ENCODE measurements at regions not wholly inside any gene's neighbourhood (a gene's known extent, or its start where the extent isn't known, plus 50 kb on each side); places are given as distances from the start of the nearest gene placed in this dataset.

DNA sequence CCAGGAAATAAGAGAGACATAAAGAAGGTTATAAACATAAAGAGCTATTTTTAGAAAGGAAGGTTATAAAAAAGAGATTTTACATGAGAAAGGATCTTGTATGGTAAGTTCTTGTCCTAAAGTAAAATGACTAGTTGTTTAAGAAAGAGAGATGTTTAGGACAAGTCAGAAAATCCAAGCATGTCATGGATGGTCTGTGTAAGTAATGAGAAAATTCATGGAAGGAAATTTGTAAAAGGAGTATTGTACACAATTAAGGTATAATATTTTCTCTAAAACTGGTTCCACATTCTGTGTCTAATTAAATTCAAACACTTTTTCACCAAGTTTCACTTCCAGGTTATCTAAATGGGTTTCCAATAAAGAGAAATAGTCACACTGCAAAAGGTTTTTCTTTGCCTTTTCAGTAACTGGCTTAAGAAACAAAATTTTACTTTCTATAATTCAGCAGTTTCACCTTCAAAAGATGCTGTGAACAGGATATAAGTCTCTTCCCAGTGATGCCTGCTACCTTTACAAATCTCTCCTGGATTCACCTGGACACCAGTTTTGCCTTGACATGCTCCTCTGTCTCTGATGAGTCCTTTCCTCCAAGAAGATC lies 455.7 kb downstream of the ZIC1 start:
- no peak overlapping the region for H3K4me3 Mint-ChIP-seq (ENCODE audit: unreplicated experiment)
- H3K27me3 Mint-ChIP-seq (ENCODE audit: low read depth, unreplicated experiment), result no peaks in the 10 kb centered on the region
- no peak overlapping the region for H3K27ac Mint-ChIP-seq (ENCODE audit: unreplicated experiment)
- H3K36me3 Mint-ChIP-seq (ENCODE audit: low read depth, unreplicated experiment), result no peaks in the 10 kb centered on the region
- FAIRE-seq, result no peak
- Histone ChIP-seq H3K4me2 (ENCODE audit: low read length) (no peak overlapping the region), H3K4me3 (ENCODE audit: insufficient read depth, low read depth, low read length) (no peak overlapping the region), H4K20me1 (ENCODE audit: insufficient read depth, low read length) (no peaks in the 10 kb centered on the region), H3K79me2 (ENCODE audit: insufficient read depth, low read length) (no peaks in the 10 kb centered on the region), H3K9me3 (ENCODE audit: insufficient read depth, low read depth, low read length) (peaks cover 12% of the 10 kb centered on the region), H3K27ac (ENCODE audit: low read depth, low read length) (no peak overlapping the region), H3K27me3 (ENCODE audit: insufficient read depth, low read length) (no peaks in the 10 kb centered on the region), H3K9ac (ENCODE audit: low read length) (no peak overlapping the region), H3K4me1 (ENCODE audit: insufficient read depth, low read length) (no peaks in the 10 kb centered on the region), H3K36me3 (ENCODE audit: insufficient read depth, low read length) (no peaks in the 10 kb centered on the region), H2AFZ (ENCODE audit: low read depth, low read length) (no peak overlapping the region)
- no peak for TF ChIP-seq CTCF (IDR thresholded peaks at IDR 0.05; ENCODE audit: insufficient read depth, low read depth, low read length)
- TF ChIP-seq EZH2 (IDR thresholded peaks at IDR 0.05; ENCODE audit: insufficient read depth, low read length), result no peak
- no peak for DNase-seq (ENCODE audit: low read depth)
- H3K9me3 Mint-ChIP-seq (ENCODE audit: unreplicated experiment), result peaks cover 8% of the 10 kb centered on the region
- no peaks in the 10 kb centered on the region for H3K4me1 Mint-ChIP-seq (ENCODE audit: low read depth, unreplicated experiment)

DNA sequence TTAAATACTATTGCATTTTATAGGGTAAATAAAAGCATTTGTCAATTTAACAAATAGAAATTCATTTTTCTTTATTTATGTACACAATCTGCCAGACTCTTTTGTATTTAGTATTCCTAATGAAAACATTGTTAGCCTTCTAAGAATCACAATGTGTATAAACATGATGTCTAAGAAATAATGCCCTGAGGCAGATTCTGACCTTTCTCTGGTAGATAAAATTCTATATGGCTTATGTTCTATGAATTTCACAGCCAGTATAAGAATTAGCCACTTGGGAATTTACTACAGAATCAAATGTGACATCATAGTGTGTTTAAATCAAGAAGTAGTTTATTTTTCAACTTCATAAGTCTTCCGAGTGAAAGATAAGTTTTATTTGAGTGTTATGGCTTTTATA lies 457.4 kb downstream of the ZIC1 start:
- Histone ChIP-seq H3K27ac (ENCODE audit: low read depth, low read length) (no peak overlapping the region), H3K9me3 (ENCODE audit: insufficient read depth, low read depth, low read length) (peaks cover 12% of the 10 kb centered on the region), H3K9ac (ENCODE audit: low read length) (no peak overlapping the region), H3K4me3 (ENCODE audit: insufficient read depth, low read depth, low read length) (no peak overlapping the region), H3K4me1 (ENCODE audit: insufficient read depth, low read length) (no peaks in the 10 kb centered on the region), H4K20me1 (ENCODE audit: insufficient read depth, low read length) (no peaks in the 10 kb centered on the region), H3K27me3 (ENCODE audit: insufficient read depth, low read length) (no peaks in the 10 kb centered on the region), H3K36me3 (ENCODE audit: insufficient read depth, low read length) (no peaks in the 10 kb centered on the region), H3K79me2 (ENCODE audit: insufficient read depth, low read length) (no peaks in the 10 kb centered on the region), H2AFZ (ENCODE audit: low read depth, low read length) (no peak overlapping the region), H3K4me2 (ENCODE audit: low read length) (no peak overlapping the region)
- peaks cover 8% of the 10 kb centered on the region for H3K9me3 Mint-ChIP-seq (ENCODE audit: unreplicated experiment)
- no peak for DNase-seq (ENCODE audit: low read depth)
- no peaks in the 10 kb centered on the region for H3K27me3 Mint-ChIP-seq (ENCODE audit: low read depth, unreplicated experiment)
- no peak overlapping the region for H3K4me3 Mint-ChIP-seq (ENCODE audit: unreplicated experiment)
- no peaks in the 10 kb centered on the region for H3K4me1 Mint-ChIP-seq (ENCODE audit: low read depth, unreplicated experiment)
- no peaks in the 10 kb centered on the region for H3K36me3 Mint-ChIP-seq (ENCODE audit: low read depth, unreplicated experiment)
- no peak for FAIRE-seq
- no peak overlapping the region for H3K27ac Mint-ChIP-seq (ENCODE audit: unreplicated experiment)
- no peak for TF ChIP-seq CTCF (IDR thresholded peaks at IDR 0.05; ENCODE audit: insufficient read depth, low read depth, low read length)
- TF ChIP-seq EZH2 (IDR thresholded peaks at IDR 0.05; ENCODE audit: insufficient read depth, low read length), result no peak

GRCh38 chr3:147872568-147872967 lies 463.4 kb downstream of the ZIC1 start:
- H3K27me3 ChIP-seq (ENCODE audit: insufficient read depth, low read length), result no peaks in the 10 kb centered on the region
- no peaks in the 10 kb centered on the region for H3K4me1 ChIP-seq (ENCODE audit: insufficient read depth, low read length)
- no peak overlapping the region for H2AFZ ChIP-seq (ENCODE audit: low read depth, low read length)
- Mint-ChIP-seq H3K4me3 (ENCODE audit: unreplicated experiment) (no peak overlapping the region), H3K36me3 (ENCODE audit: low read depth, unreplicated experiment) (no peaks in the 10 kb centered on the region), H3K27ac (ENCODE audit: unreplicated experiment) (no peak overlapping the region), H3K4me1 (ENCODE audit: low read depth, unreplicated experiment) (no peaks in the 10 kb centered on the region), H3K27me3 (ENCODE audit: low read depth, unreplicated experiment) (no peaks in the 10 kb centered on the region), H3K9me3 (ENCODE audit: unreplicated experiment) (peaks cover 4% of the 10 kb centered on the region)
- H4K20me1 ChIP-seq (ENCODE audit: insufficient read depth, low read length), result no peaks in the 10 kb centered on the region
- no peak for DNase-seq (ENCODE audit: low read depth)
- H3K27ac ChIP-seq (ENCODE audit: low read depth, low read length), result no peak overlapping the region
- TF ChIP-seq CTCF (IDR thresholded peaks at IDR 0.05; ENCODE audit: insufficient read depth, low read depth, low read length) (no peak), EZH2 (IDR thresholded peaks at IDR 0.05; ENCODE audit: insufficient read depth, low read length) (no peak)
- no peak for FAIRE-seq
- peaks cover 4% of the 10 kb centered on the region for H3K9me3 ChIP-seq (ENCODE audit: insufficient read depth, low read depth, low read length)
- H3K4me3 ChIP-seq (ENCODE audit: insufficient read depth, low read depth, low read length), result no peak overlapping the region
- H3K36me3 ChIP-seq (ENCODE audit: insufficient read depth, low read length), result no peaks in the 10 kb centered on the region
- H3K4me2 ChIP-seq (ENCODE audit: low read length), result no peak overlapping the region
- no peaks in the 10 kb centered on the region for H3K79me2 ChIP-seq (ENCODE audit: insufficient read depth, low read length)
- H3K9ac ChIP-seq (ENCODE audit: low read length), result no peak overlapping the region
